OCI-LY7 (cell line): ENCODE measurements at regions not wholly inside any gene's neighbourhood (a gene's known extent, or its start where the extent isn't known, plus 50 kb on each side); places are given as distances from the start of the nearest gene placed in this dataset.

Source experiments
- BruUV-seq: library from RNA; stranded (reverse); fragments of 400-500 nt; replicated peaks from 2 replicates; lab custom pipeline; 2021; lab: Mats Ljungman, UMichigan
- CTCF ChIA-PET: fragments of 300-600 bp; sonication (Branson Sonifier 250); formaldehyde crosslinking; loops from one replicate; lab custom pipeline; 2022; ENCODE audit warnings: antibody characterized with exemption; ENCODE audit not compliant: unreplicated experiment; lab: Charles Lee
- POLR2A ChIA-PET: fragments of 300-600 bp; sonication (Branson Sonifier 250); formaldehyde crosslinking; loops from one replicate; lab custom pipeline; 2022; ENCODE audit warnings: antibody characterized with exemption; lab: Charles Lee
- DNase-seq: peaks from one replicate; pipeline ENCODE4 v3.0.0-alpha.2; 2015; ENCODE audit warnings: low spot score
- H2AFZ ChIP-seq: fragments of 200-600 bp; sonication (generic), shearing (Covaris generic); 2 replicates; pipeline ENCODE4 v1.6.1; 2014; ENCODE audit warnings: mild to moderate bottlenecking, antibody characterized with exemption, low read length, moderate library complexity
- H3K27ac ChIP-seq: fragments of 200-600 bp; sonication (generic); 2 replicates; pipeline ENCODE4 v1.5.1; 2014; ENCODE audit warnings: mixed run types, low read depth, mild to moderate bottlenecking, moderate library complexity, low read length, inconsistent platforms; ENCODE audit not compliant: poor library complexity, severe bottlenecking
- H3K36me3 ChIP-seq: fragments of 200-600 bp; sonication (generic); 2 replicates; pipeline ENCODE4 v1.6.1; 2014; ENCODE audit warnings: mild to moderate bottlenecking, antibody characterized with exemption, low read length, moderate library complexity, mixed read lengths; ENCODE audit not compliant: insufficient read depth
- H3K4me1 ChIP-seq: fragments of 200-600 bp; sonication (generic); 2 replicates; pipeline ENCODE4 v1.5.1; 2014; ENCODE audit warnings: mild to moderate bottlenecking, low read length; ENCODE audit not compliant: insufficient read depth, poor library complexity, severe bottlenecking
- H3K4me2 ChIP-seq: fragments of 200-600 bp; sonication (generic); 2 replicates; pipeline ENCODE4 v1.6.1; 2014; ENCODE audit warnings: mild to moderate bottlenecking, low read length
- H3K4me3 ChIP-seq: fragments of 200-600 bp; sonication (generic); 2 replicates; pipeline ENCODE4 v1.5.1; 2014; ENCODE audit warnings: mild to moderate bottlenecking, low read depth, low read length; ENCODE audit not compliant: poor library complexity, severe bottlenecking
- H3K79me2 ChIP-seq: fragments of 200-600 bp; sonication (generic); 2 replicates; pipeline ENCODE4 v1.6.1; 2016; ENCODE audit warnings: low read depth, mild to moderate bottlenecking, low read length, moderate library complexity, mixed read lengths; ENCODE audit not compliant: insufficient read depth
- H3K9me2 ChIP-seq: fragments of 200-600 bp; sonication (generic); 2 replicates; pipeline ENCODE4 v1.6.1; 2016; ENCODE audit warnings: mild to moderate bottlenecking, low read length, mixed read lengths; ENCODE audit not compliant: insufficient read depth
- H3K9me3 ChIP-seq: fragments of 200-600 bp; sonication (generic); 2 replicates; pipeline ENCODE4 v1.6.1; 2014; ENCODE audit warnings: mild to moderate bottlenecking, mixed run types, low read length, mixed read lengths
- H4K20me1 ChIP-seq: fragments of 200-600 bp; sonication (generic); 2 replicates; pipeline ENCODE4 v1.6.1; 2014; ENCODE audit warnings: mild to moderate bottlenecking, antibody characterized with exemption, low read length, moderate library complexity, mixed read lengths; ENCODE audit not compliant: insufficient read depth
- CTCF ChIP-seq: fragments of 200-600 bp; sonication (generic); conservative IDR thresholded peaks from 2 replicates; pipeline ENCODE4 v1.5.1; 2014; ENCODE audit warnings: mild to moderate bottlenecking, antibody characterized with exemption, low read length, moderate library complexity, mixed read lengths
- EZH2phosphoT487 ChIP-seq: fragments of 200-600 bp; sonication (generic); IDR thresholded peaks from 2 replicates; pipeline ENCODE4 v1.6.1; 2018; ENCODE audit warnings: low read depth, borderline replicate concordance, mild to moderate bottlenecking, mixed run types, antibody characterized with exemption, low read length, moderate library complexity, mixed read lengths
- intact Hi-C: fragments of 100-400 bp; cut with micrococcal nuclease; formaldehyde crosslinking; loops from one replicate; pipeline ENCODE4 v1.10.0; 2022; ENCODE audit not compliant: unreplicated experiment

- intact Hi-C loops: no loop called here
- BruUV-seq: no TSS peak
- Histone ChIP-seq H3K9me3 (no peaks in the 10 kb centered on the region), H3K4me1 (no peaks in the 10 kb centered on the region), H3K36me3 (no peaks in the 10 kb centered on the region), H3K9me2 (no peaks in the 10 kb centered on the region), H3K27ac (no peak overlapping the region), H4K20me1 (no peaks in the 10 kb centered on the region), H3K4me2 (no peak overlapping the region), H3K4me3 (no peak overlapping the region), H2AFZ (no peak overlapping the region), H3K79me2 (no peaks in the 10 kb centered on the region)
- TF ChIP-seq CTCF (no peak), EZH2phosphoT487 (no peak)
- CTCF ChIA-PET: no interaction called here
- POLR2A ChIA-PET: no interaction called here
- no peak for DNase-seq
Measured at GRCh38 chrX:22383988-22384387, 111.3 kb downstream of the CBLL2 start.

DNA sequence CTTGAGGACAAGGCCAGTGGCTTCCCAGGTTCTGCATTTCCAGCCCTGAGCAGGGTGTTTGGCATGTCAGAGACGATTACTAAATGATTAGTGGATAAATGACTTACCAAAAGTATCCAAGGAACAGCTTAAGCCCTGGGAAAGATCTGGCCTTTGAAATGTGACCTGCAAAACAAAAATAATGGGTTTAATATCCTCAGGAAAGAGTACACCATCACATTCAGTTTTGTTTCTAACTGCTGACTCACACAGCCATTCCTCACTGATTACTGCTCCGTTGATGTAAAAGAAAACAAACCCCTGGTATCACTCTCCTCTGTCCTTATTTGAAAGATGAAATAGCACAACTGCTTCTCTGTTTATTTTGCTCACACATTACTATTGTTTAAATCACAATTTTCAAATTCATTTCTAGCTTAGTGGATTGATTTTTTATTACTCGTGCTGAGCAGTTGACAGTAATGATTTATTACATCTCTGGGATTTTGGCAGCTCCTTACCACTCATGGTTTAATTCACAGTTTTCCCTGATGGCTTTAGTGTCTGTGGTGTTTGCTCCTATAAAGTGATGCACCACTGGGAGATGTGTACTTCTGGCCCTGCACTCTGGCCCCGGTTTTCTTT is 117.0 kb downstream of the CBLL2 start:
- H3K4me1 ChIP-seq: no peaks in the 10 kb centered on the region
- H4K20me1 ChIP-seq: no peaks in the 10 kb centered on the region
- ChIA-PET CTCF (no interaction called here), POLR2A (no interaction called here)
- TF ChIP-seq CTCF (no peak), EZH2phosphoT487 (no peak)
- no peak overlapping the region for H3K27ac ChIP-seq
- H3K4me3 ChIP-seq: no peak overlapping the region
- no peak overlapping the region for H2AFZ ChIP-seq
- no peaks in the 10 kb centered on the region for H3K79me2 ChIP-seq
- H3K4me2 ChIP-seq: no peak overlapping the region
- no peak for DNase-seq
- no peaks in the 10 kb centered on the region for H3K9me3 ChIP-seq
- no TSS peak for BruUV-seq
- no peaks in the 10 kb centered on the region for H3K9me2 ChIP-seq
- intact Hi-C loops: no loop called here
- H3K36me3 ChIP-seq: no peaks in the 10 kb centered on the region

DNA sequence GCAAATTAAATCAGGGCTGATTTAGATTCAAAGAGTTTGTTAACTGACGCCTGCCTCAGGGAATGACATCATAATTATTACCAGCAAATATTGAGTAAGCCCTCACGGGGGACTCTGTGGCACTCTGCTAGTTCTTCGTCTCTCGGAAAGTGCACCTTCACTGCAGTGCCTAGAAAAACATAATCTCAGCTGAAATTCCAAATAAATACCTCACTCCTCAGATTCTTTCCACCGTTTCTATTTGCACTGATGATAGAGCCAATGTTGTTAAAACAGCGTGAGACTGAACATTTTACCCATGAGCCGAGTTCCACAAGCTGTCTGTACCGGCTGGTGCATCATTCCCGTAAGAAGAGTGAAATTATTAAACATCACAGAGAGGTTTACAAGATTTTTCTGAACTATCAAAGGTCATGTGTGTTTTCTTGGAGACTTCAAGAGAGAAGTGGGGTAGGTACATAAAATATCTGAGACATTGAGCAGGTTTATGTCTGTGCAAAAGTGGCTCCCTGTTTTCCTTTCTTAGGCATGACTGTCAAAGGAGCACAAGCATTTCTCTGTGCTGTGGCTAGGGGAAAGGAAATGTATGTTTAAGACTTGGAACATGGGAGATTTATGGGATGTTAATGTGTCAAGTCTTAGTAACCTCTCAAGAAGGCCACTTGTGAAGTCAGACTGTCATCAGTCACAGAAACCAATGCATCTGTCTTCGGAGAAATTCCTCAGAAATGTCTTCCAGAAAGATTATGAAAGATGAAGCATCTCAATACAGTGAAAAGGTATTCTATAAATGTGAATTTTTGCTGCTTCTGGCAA is 119.6 kb downstream of the CBLL2 start:
- Histone ChIP-seq H3K4me1 (no peaks in the 10 kb centered on the region), H4K20me1 (no peaks in the 10 kb centered on the region), H3K79me2 (no peaks in the 10 kb centered on the region), H3K27ac (no peak overlapping the region), H3K4me3 (no peak overlapping the region), H3K36me3 (no peaks in the 10 kb centered on the region), H2AFZ (no peak overlapping the region), H3K4me2 (no peak overlapping the region), H3K9me2 (no peaks in the 10 kb centered on the region), H3K9me3 (no peaks in the 10 kb centered on the region)
- TF ChIP-seq CTCF (no peak), EZH2phosphoT487 (no peak)
- DNase-seq: no peak
- POLR2A ChIA-PET: no interaction called here
- intact Hi-C loops: no loop called here
- CTCF ChIA-PET: no interaction called here
- no TSS peak for BruUV-seq
